ENCODE measurements at regions not wholly inside any gene's neighbourhood (a gene's known extent, or its start where the extent isn't known, plus 50 kb on each side); places are given as distances from the start of the nearest gene placed in this dataset.

DNA sequence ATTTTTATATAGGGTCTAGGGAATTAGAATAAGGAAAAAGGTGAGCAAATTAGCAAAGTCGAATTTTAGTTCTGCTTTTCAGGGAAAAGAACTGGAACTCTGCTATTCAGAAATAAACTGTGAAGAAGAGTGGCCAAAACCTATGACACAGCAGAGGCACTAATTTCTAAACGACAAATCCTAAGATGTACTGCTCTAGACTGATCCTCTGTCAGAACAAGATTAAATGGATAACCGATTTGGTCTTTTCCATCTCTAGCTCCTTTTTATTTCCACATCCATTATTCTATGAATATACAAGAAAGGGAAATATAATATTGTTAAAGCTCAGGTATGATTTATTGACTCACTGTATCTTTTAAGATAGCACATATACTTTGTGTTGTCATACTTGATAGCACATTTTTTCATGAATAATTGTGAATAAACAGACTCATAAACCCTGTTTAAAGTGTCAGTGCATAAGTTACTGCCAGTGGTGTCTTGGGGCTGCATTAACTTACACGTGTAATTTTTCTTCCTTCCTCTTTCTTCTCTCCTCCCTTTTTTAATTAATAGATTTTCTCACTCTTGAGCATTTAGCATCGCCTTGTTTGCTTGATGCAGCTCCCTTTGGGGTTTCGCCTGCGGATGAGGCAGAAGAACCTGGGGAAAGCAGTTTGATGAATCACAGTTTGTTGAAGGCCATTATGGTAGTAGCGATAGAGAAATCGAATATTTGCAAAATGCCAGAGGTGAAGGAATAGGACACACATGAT lies 496.6 kb downstream of the ADGRL2 start:
- no peak for DNase-seq (ENCODE audit: low read depth in 2 of 3, low spot score in 2 of 3)

DNA sequence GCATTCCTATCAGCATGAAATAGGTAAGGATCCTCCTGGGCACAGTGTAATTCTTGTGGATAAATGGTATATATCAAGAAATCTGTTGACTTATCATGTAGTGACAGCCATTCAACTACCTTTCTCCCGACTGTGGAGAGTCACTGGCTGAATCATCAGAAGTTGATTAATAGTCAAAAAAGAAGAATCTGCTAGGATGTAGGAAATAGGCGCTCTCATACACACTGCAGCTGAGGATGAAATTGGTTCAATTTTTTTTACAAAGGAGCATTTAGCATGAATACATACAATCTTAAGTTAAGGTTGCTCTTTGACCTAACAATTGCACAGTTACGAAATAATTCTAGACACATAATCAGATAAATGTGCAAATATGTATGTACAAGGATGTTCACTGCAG lies 486.8 kb downstream of the ADGRL2 start:
- DNase-seq (ENCODE audit: low read depth in 2 of 3, low spot score in 2 of 3), result no peak

DNA sequence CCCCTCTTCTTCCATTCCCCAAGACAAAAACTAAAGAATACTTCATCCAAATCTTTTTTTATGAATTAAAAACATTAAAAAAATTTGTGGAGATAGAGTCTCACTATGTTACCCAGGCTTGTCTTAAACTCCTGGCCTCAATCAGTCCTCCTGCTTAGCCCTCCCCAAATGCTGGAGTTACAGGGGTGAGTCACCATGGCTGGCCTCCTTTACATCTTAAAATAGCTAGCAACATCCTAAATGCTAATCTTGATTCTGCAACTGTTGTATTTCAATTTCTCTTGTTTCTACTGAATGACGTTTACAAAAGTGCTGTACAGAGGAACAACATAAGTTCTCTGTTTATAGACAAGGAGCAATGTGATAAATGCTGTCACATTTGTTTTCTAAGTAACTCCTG lies 483.5 kb downstream of the ADGRL2 start:
- DNase-seq (ENCODE audit: low read depth in 2 of 3, low spot score in 2 of 3), result no peak

DNA sequence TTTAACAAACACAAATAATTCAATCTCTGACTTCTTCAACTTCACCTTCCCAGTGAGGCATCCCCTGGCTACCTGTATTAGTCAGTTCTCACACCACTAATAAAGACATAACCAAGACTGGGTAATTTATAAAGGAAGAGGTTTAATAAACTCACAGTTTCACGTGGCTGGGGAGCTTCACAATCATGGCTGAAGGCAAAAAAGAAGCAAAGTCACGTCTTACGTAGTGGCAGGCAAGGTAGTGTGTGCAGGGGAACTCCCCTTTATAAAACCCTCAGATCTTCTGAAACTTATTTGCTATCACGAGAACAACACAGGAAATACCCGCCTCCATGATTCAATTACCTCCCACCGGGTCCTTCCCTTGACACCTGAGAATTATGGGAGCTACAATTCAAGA lies 478.5 kb downstream of the ADGRL2 start:
- no peak for DNase-seq (ENCODE audit: low read depth in 2 of 3, low spot score in 2 of 3)

DNA sequence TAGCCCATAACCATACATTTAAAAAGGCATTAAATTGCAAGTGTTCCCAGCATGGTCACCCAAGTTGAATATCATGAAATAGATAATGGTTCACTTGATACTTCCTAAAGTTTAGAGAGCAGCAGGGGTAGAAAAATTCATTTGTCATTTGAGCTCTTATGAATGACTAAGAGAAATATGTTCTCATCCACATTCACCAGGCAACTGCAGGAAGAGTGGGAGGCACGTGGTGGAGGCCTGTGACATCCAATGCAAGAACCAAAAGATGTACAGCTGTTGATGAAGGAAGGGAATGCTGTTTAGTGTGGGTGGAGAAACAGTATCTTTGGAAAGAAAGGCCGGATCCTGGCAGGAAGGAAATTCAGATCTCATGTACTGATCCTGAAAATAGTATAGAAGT lies 473.1 kb downstream of the ADGRL2 start:
- DNase-seq (ENCODE audit: low read depth in 2 of 3, low spot score in 2 of 3), result no peak

DNA sequence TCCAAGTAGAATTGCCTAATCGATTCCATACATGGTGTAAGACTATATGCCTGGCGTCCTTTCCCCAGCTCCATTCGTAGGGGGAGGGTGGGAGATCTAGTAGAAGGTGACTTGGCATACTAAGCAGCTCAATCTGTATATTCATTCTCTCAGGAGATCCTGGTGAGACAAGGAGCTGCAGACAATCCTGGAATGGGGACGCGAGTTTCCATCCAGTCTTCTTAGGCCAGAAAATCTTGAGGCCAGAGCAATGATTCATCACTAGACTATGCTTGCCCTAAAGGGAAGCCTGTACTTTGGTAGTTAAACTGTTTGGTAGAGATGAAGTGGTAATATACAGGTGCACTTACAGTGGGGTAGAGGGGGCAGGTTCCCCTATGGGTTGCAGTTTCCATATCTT lies 468.7 kb downstream of the ADGRL2 start:
- DNase-seq (ENCODE audit: low read depth in 2 of 3, low spot score in 2 of 3), result no peak

DNA sequence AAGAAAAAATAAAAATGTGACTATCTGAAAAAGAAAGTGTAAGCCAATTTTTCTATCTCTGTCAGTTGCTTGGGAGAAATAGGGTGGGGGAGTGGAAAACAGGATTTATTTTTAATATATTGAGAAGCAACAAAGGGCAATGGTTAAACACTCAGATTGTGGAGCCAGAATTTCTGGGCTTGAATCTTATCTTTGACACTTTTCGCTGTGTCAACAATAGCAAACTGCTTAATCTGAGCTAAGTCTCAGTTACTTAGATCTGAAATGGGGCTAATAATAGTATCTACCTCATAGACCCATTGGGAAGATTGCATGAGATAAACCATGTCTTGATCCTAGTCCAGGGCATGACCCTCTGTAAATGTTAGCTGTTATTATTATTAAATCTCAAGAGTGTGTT lies 468.1 kb downstream of the ADGRL2 start:
- no peak for DNase-seq (ENCODE audit: low read depth in 2 of 3, low spot score in 2 of 3)

DNA sequence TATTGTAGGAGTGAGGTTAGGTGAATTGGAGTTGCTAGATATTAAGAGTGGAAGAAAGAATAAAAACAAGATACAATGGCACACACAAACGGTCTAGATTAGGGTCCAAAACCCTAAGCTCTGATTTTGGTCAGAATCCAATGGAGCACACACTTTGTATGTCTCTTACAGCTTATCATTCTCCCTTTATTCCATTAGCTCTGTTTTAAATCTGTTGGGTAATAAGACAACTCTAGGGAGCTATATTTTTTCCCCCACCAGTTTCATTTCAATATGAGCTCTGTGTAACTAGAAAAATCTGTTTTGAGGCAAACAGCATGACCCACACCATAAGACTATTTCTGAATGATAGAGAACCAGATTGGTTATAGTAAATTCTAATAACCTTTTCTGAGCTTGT lies 465.6 kb downstream of the ADGRL2 start:
- no peak for DNase-seq (ENCODE audit: low read depth in 2 of 3, low spot score in 2 of 3)

DNA sequence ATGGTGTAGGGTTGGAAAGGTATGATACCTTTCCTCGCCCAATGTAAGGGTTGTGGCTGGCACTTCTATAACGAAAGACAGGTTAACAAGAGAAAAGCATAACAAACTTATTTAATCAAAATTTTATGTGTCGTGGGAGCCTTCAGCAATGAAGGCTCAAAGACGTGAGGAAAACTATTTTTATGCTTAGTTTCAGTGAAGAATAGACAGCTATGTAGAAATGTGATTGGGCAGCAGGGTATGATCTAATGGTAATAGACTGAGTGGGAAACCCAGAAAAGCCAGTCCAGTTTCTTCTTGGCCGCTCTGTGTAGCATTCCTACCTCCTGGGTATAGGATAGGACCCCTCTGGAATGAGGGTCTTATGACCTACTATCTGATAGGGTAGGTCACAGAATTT lies 464.7 kb downstream of the ADGRL2 start:
- no peak for DNase-seq (ENCODE audit: low read depth in 2 of 3, low spot score in 2 of 3)

DNA sequence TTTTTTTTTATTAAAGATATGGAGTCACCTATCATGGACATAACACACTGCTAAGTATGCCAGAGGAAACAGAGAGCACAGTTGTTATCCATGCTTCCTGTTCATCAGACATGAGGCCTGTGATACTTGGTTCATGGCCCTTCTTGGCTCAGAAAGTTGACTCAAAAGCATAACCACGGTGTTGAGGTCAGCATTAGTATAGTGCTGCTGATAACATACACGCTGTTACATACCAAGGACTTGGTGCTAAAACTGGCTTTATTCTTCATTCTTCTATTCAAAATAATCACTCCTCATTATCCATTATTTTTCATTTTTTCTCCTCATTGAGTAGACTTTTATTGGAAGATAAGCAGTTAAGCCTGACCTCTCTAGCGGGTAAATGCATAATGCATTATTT lies 464.1 kb downstream of the ADGRL2 start:
- no peak for DNase-seq (ENCODE audit: low read depth in 2 of 3, low spot score in 2 of 3)

DNA sequence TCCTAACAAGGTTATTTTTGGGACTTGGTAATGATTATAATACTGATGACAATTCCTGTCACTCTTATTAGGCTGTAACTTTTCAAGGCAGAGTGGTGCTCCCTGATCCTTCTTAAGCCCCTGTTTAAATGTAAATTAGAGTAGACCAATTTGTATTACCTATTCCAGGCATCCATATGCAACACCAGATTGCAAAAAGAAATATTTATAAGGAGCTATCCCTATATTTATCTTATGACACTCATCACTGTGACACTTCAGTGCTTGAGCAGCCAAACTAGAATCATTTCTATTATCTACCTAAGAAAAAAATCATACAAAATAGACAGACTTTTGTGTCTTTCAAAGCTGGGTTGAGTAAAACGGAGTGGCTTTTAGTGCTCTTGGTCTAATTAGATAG lies 462.7 kb downstream of the ADGRL2 start:
- DNase-seq (ENCODE audit: low read depth in 2 of 3, low spot score in 2 of 3), result no peak

DNA sequence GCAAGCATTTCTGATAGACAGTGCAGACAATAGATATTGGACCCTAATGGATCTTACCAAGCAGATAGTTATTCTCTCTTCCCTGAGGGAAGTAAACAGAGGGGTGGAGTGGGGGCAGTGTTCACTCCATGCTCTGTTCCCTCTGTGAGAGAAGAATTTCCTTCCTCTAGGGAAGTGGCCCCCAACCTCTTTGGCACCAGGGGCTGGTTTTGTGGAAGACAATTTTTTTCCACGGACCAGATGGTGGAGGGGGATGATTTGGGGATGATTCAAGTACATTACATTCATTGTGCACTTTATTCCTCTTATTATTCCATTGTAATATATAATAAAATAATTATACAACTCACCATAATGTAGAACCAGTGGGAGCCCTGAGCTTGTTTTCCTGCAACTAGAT lies 459.9 kb downstream of the ADGRL2 start:
- no peak for DNase-seq (ENCODE audit: low read depth in 2 of 3, low spot score in 2 of 3)

DNA sequence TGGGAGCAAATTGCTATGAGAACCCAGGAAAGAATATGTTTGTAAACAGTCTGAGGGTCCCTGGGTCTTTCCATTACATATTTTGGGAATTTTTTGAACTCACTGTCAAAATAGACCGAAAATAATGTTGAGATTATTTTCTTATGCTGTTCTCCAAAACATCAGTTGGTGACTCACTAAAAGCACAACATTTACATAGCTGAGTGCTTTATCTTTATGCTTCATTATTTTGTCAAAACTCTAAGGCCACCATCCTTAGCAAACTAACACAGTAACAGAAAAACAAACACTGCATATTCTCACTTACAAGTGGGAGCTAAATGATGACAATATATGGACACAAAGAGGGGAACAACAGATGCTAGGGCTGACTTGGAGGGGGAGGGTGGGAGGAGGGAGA lies 459.3 kb downstream of the ADGRL2 start:
- no peak for DNase-seq (ENCODE audit: low read depth in 2 of 3, low spot score in 2 of 3)

DNA sequence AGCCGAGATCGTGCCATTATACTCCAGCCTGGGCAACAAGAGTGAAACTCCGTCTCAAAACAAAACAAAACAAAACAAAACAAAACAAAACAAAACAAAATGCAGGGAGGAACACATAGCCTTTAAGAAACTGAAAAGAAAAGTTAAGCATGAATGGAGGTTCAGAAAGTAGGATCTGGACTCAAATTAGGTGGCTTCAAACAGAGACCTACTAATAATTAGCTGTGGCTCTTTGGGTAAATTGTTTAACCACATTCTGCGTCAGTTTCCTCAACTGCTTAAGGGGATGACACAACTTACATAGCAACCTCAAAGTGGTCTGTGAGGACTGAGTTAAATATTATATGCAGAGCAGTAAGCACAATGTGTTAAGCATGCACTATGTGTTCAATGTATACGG lies 458.2 kb downstream of the ADGRL2 start:
- DNase-seq (ENCODE audit: low read depth in 2 of 3, low spot score in 2 of 3), result no peak

DNA sequence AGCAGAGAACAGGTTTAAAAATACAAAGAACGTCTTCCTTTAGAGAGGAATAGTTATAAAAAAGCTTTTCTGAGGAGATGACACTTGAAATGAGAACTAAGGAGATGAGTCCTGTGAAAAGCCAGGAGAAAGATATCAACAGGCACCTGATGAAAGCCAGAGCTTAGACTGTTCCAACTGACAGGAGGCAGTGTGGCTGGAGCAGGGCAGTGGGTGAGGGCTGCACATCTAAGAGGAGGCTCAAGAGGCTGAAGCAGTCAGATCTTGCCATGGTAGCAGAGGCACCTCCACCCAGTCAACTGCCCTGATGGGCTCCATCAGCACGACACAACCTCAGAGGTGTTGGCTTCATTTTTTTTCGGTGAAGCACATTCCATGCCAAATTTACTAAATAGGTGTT lies 445.3 kb downstream of the ADGRL2 start:
- no peak for DNase-seq (ENCODE audit: low read depth in 2 of 3, low spot score in 2 of 3)

DNA sequence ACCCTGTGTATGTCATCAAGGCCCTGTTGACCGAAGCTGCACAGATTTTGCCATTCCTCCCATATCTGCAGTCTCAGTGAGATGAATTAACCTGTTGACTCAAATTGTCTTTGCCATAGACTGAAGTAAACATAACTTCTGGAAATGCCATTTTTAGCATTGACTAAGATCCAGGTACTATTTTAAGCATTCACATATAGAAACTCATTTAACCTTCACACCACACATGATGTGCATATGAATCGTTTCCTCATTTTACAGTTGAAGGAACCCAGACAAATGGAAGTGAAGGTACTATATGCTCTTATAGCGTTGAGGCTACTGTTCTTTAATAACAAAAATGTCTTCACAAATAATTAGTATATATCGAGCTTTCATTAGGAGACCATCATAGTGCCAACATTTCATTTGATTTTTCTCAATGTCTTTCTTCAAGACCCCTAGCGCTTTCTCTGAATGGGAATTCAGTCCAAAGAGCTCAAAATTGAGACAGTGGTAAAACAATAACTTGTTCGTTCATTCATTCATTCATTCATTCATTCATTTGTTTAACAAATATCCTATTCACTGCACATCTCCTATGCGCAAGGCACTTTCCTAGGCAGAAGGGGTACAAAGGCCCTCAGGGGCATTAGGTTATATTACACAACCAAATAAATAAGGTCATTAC lies 444.7 kb downstream of the ADGRL2 start:
- no peak for DNase-seq (ENCODE audit: low read depth in 2 of 3, low spot score in 2 of 3)

DNA sequence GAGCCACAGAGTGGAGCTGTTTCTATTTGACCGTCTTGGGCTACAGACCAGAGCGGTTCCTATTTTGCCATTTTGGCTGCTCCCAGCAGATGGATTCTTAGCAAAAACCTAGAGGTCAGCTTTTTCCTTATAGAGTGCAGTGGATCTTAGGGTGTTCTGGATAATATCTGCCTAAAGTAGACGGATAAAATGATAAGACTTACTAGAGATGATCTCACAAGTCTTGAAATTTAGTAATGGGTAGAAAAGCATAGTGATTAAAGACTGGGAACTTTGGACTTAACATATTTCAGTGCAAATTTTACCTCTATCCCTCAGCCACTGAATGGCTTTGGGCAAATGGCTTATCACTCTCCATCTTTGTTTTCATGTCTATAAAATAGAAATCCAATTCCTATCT lies 439.8 kb downstream of the ADGRL2 start:
- no peak for DNase-seq (ENCODE audit: low read depth in 2 of 3, low spot score in 2 of 3)

DNA sequence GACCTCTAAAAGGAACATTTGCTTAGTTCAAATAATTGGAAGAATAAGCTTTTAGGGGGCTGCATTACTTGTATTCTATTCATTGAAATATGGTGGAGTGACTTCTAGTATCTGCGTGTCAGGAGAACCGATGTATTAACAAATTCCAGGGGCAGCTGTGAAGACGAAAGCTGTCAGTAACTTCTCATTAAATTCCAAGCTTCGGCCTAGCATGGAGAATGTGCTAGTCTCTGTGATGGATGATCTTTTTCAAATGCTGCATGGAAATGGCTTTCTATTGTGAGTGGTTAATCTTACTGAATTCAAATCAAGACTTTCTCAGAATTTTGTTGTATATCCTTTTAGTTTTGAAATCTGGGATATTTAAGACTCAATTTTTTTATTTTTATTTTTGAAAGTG lies 429.9 kb downstream of the ADGRL2 start:
- DNase-seq (ENCODE audit: low read depth in 2 of 3, low spot score in 2 of 3), result no peak

DNA sequence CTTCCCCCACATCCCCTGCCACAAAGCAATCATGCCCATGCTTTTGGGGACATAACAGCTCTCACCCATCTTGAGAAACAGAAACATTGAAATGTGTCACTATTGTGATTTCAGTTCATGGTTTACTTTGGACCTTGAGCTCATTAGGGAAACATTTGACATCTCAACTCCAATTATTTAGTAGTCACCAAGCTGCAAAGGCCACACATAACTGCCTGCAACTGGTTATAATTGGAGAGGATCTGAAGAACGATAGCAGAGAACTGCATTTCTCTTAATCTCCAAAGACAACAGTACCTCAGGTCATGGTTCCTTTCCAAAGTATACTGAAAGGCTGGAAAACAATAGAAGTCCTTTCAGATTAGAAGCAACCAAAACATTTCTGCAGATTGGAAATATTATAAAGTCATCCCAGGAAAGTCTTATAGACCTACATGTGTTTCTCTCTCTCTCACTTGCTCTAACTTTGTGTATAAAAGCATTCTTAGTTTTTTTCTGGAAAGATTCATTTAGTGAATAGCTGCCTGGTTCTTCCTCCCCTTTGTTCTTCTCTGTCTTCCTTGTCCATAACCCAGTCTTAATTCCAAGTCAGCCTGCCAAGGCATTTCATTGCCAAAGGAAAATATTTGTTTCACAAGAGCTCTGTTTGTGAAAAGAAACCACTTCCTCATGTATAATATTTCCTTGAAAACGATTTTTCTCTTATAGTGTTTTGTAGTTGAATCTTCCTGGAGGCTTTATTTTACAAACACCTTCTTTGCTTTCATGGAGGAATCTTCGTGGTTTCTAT lies 426.8 kb downstream of the ADGRL2 start:
- no peak for DNase-seq (ENCODE audit: low read depth in 2 of 3, low spot score in 2 of 3)

DNA sequence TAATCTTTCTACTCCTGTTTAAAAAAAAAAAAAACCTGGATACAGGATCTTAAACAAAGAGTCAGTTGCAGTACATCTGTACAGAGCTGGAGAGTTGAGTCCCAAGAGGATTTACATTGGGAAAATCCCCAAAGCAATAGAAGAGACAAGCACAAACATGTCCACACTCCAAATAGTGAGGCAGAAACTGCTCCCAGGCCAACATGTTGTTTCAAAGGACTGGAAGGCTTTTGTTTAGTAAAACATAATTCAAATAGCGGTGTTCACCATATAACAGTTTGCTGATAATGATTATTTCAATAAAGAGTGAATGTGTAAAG lies 425.4 kb downstream of the ADGRL2 start:
- no peak for DNase-seq (ENCODE audit: low read depth in 2 of 3, low spot score in 2 of 3)

DNA sequence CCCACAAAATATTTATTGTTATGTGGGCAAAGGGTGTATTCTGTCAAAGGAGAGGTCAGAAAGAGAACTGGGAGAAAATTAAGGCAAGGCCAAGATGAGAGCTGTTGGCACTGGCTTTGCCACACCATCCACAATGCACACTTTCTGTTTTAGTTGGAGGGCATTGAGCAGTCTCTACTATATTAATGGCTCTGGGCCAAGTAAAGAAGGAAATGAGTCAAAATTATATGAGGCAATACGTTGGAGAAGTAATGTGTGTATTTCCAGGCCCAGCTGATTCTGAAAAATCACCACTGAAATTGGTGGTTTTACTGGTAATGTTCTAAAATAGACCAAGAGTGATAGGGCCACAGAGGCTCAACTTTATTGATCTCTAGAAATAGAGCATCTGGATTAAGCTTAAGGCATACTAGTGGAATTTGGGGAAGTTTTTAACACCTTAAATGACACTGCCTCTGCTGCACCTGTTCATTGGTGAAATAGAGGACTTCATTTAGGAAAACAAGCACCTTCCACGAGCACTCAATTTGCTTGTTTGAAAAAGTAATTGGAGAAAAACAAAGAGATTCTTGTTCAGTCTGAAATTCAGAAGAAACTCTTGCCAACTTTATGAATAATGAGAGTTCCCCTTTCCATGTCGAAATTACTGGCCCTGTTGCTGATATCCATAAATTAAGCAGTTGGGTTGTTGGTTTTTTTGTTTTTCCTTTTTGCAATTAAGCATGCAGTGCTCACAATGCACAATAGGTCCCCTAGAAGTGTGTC lies 424.9 kb downstream of the ADGRL2 start:
- DNase-seq (ENCODE audit: low read depth in 2 of 3, low spot score in 2 of 3), result peak in 2 of 3 donors; percentile 37 to 74
